Neural cell (in vitro differentiated cells): ENCODE measurements at regions not wholly inside any gene's neighbourhood (a gene's known extent, or its start where the extent isn't known, plus 50 kb on each side); places are given as distances from the start of the nearest gene placed in this dataset.

ENCODE experiments used
- H2AFZ ChIP-seq: fragments of 200-600, 300-800 bp; sonication (generic), shearing (Covaris generic); 2 replicates; pipeline ENCODE4 v1.6.0; 2014; ENCODE audit warnings: low read depth, mild to moderate bottlenecking, antibody characterized with exemption, low read length, moderate library complexity
- H3F3A ChIP-seq: fragments of 200-600 bp; shearing (Covaris generic); 2 replicates; pipeline ENCODE4 v1.6.1; 2016; ENCODE audit warnings: mild to moderate bottlenecking, moderate library complexity, mixed read lengths, antibody characterized with exemption, low read length; ENCODE audit not compliant: insufficient read depth, poor library complexity, severe bottlenecking
- H3K27ac ChIP-seq: fragments of 200-600, 300-800 bp; sonication (generic), shearing (Covaris generic); 2 replicates; pipeline ENCODE4 v1.5.1; 2014; ENCODE audit warnings: mild to moderate bottlenecking, low read length, moderate library complexity
- H3K27me3 ChIP-seq: fragments of 300-800, 200-600 bp; sonication (generic), shearing (Covaris generic); 2 replicates; pipeline ENCODE4 v1.6.0; 2014; ENCODE audit warnings: mild to moderate bottlenecking, low read depth, low read length, moderate library complexity; ENCODE audit not compliant: insufficient read depth
- H3K36me3 ChIP-seq: fragments of 300-800, 200-600 bp; sonication (generic), shearing (Covaris generic); 2 replicates; pipeline ENCODE4 v1.5.1; 2014; ENCODE audit warnings: mild to moderate bottlenecking, antibody characterized with exemption, low read length, moderate library complexity; ENCODE audit not compliant: insufficient read depth
- H3K4me2 ChIP-seq: fragments of 300-800, 200-600 bp; sonication (generic), shearing (Covaris generic); 2 replicates; pipeline ENCODE4 v1.6.0; 2014; ENCODE audit warnings: mild to moderate bottlenecking, low read length
- H3K4me3 ChIP-seq: fragments of 300-800, 200-600 bp; sonication (generic), shearing (Covaris generic); 2 replicates; pipeline ENCODE4 v1.5.1; 2014; ENCODE audit warnings: mild to moderate bottlenecking, low read length, moderate library complexity
- H3K79me2 ChIP-seq: fragments of 200-600 bp; shearing (Covaris generic); replicated peaks from 2 replicates; pipeline ENCODE4 v1.6.0; 2014; ENCODE audit warnings: mild to moderate bottlenecking, low read length, moderate library complexity; ENCODE audit not compliant: insufficient read depth
- H3K9ac ChIP-seq: fragments of 300-800, 200-600 bp; sonication (generic), shearing (Covaris generic); 2 replicates; pipeline ENCODE4 v1.6.1; 2016; ENCODE audit warnings: mild to moderate bottlenecking, low read length, mixed read lengths
- H3K9me2 ChIP-seq: fragments of 200-600 bp; shearing (Covaris generic); 2 replicates; pipeline ENCODE4 v1.6.1; 2016; ENCODE audit warnings: mild to moderate bottlenecking, low read length, mixed read lengths; ENCODE audit not compliant: insufficient read depth
- H3K9me3 ChIP-seq: fragments of 200-600, 300-800 bp; sonication (generic), shearing (Covaris generic); 2 replicates; pipeline ENCODE4 v1.6.1; 2016; ENCODE audit warnings: mild to moderate bottlenecking, mixed run types, low read length, moderate library complexity, mixed read lengths
- H4K20me1 ChIP-seq: fragments of 200-600 bp; shearing (Covaris generic); 2 replicates; pipeline ENCODE4 v1.6.1; 2016; ENCODE audit warnings: mild to moderate bottlenecking, mixed run types; ENCODE audit not compliant: insufficient read depth
- CTCF ChIP-seq: fragments of 450-650 bp; IDR thresholded peaks from 2 replicates; pipeline ENCODE4 v1.5.1; 2014; ENCODE audit warnings: antibody characterized with exemption, mild to moderate bottlenecking, moderate library complexity; ENCODE audit not compliant: poor library complexity, severe bottlenecking
- EP300 ChIP-seq: fragments of 450-650 bp; conservative IDR thresholded peaks from 2 replicates; pipeline ENCODE4 v1.6.1; 2014; ENCODE audit warnings: antibody characterized with exemption, mild to moderate bottlenecking, moderate library complexity; ENCODE audit not compliant: poor library complexity, severe bottlenecking
- EZH2 ChIP-seq: fragments of 200-600, 300-800 bp; shearing (Covaris generic), sonication (generic); IDR thresholded peaks from 2 replicates; pipeline ENCODE4 v1.6.1; 2014; ENCODE audit warnings: antibody characterized with exemption, low read length, borderline replicate concordance, mild to moderate bottlenecking; ENCODE audit not compliant: insufficient read depth, poor library complexity, severe bottlenecking
- MXI1 ChIP-seq: fragments of 450-650 bp; conservative IDR thresholded peaks from 2 replicates; pipeline ENCODE4 v1.6.1; 2014; ENCODE audit warnings: antibody characterized with exemption, mild to moderate bottlenecking; ENCODE audit not compliant: poor library complexity, severe bottlenecking
- POLR2AphosphoS5 ChIP-seq: IDR thresholded peaks from 2 replicates; pipeline ENCODE4 v1.6.1; 2012
- RAD21 ChIP-seq: fragments of 450-650 bp; conservative IDR thresholded peaks from 2 replicates; pipeline ENCODE4 v1.6.1; 2014; ENCODE audit warnings: antibody characterized with exemption, mild to moderate bottlenecking, moderate library complexity
- REST ChIP-seq: IDR thresholded peaks from 2 replicates; pipeline ENCODE4 v1.6.1; 2012; ENCODE audit warnings: borderline replicate concordance
- SMC3 ChIP-seq: fragments of 450-650 bp; conservative IDR thresholded peaks from 2 replicates; pipeline ENCODE4 v1.6.1; 2014; ENCODE audit warnings: antibody characterized with exemption, mild to moderate bottlenecking, moderate library complexity; ENCODE audit not compliant: poor library complexity
- TAF1 ChIP-seq: IDR thresholded peaks from 2 replicates; pipeline ENCODE4 v1.6.1; 2012; ENCODE audit warnings: low read depth

- Histone ChIP-seq H3K36me3 (no peaks in the 10 kb centered on the region), H3K27me3 (no peaks in the 10 kb centered on the region), H3K79me2 (no peaks in the 10 kb centered on the region), H3F3A (no peaks in the 10 kb centered on the region), H4K20me1 (no peaks in the 10 kb centered on the region), H2AFZ (no peak overlapping the region), H3K9me2 (no peaks in the 10 kb centered on the region), H3K4me2 (no peak overlapping the region), H3K27ac (no peak overlapping the region), H3K4me3 (no peak overlapping the region), H3K9ac (no peak overlapping the region), H3K9me3 (peaks cover 3% of the 10 kb centered on the region)
- TF ChIP-seq POLR2AphosphoS5 = no peak
Measured at GRCh38 chr21:27209546-27209945, 242.7 kb upstream of the ADAMTS5 start.

- no peaks in the 10 kb centered on the region for H3K27me3 ChIP-seq
- H3K4me2 ChIP-seq = no peak overlapping the region
- no peaks in the 10 kb centered on the region for H3K9me2 ChIP-seq
- peaks cover 3% of the 10 kb centered on the region for H3K9me3 ChIP-seq
- H3K9ac ChIP-seq = no peak overlapping the region
- H4K20me1 ChIP-seq = no peaks in the 10 kb centered on the region
- no peak overlapping the region for H3K27ac ChIP-seq
- H3K4me3 ChIP-seq = no peak overlapping the region
- H3F3A ChIP-seq = no peaks in the 10 kb centered on the region
- H2AFZ ChIP-seq = no peak overlapping the region
- TF ChIP-seq POLR2AphosphoS5 (no peak), TAF1 (no peak), CTCF (no peak), RAD21 (no peak), EP300 (no peak), SMC3 (no peak), MXI1 (no peak), REST (no peak), EZH2 (no peak)
- H3K36me3 ChIP-seq = no peaks in the 10 kb centered on the region
- no peaks in the 10 kb centered on the region for H3K79me2 ChIP-seq
Measured at GRCh38 chr21:27206368-27206982, 239.6 kb upstream of the ADAMTS5 start.

GRCh38 chr21:27202301-27202700 lies 235.4 kb upstream of the ADAMTS5 start:
- Histone ChIP-seq H3F3A (no peaks in the 10 kb centered on the region), H3K27ac (no peak overlapping the region), H3K79me2 (no peaks in the 10 kb centered on the region), H2AFZ (no peak overlapping the region), H3K36me3 (no peaks in the 10 kb centered on the region), H3K27me3 (no peaks in the 10 kb centered on the region), H3K9me2 (no peaks in the 10 kb centered on the region), H3K9ac (no peak overlapping the region), H3K9me3 (no peaks in the 10 kb centered on the region), H3K4me2 (no peak overlapping the region), H3K4me3 (no peak overlapping the region), H4K20me1 (no peaks in the 10 kb centered on the region)
- TF ChIP-seq SMC3 = no peak
- no peak for TF ChIP-seq REST
- TF ChIP-seq POLR2AphosphoS5 = no peak
- no peak for TF ChIP-seq TAF1
- no peak for TF ChIP-seq RAD21
- TF ChIP-seq EZH2 = no peak
- no peak for TF ChIP-seq MXI1
